NCI-H748 (cell line): ENCODE measurements at regions not wholly inside any gene's neighbourhood (a gene's known extent, or its start where the extent isn't known, plus 50 kb on each side); places are given as distances from the start of the nearest gene placed in this dataset.

ENCODE experiments used
- DNase-seq: peaks from one replicate; lab custom pipeline; 2025; ENCODE audit not compliant: unreplicated experiment; lab: John Stamatoyannopoulos, UW

GRCh38 chr4:1479454-1479853 is 73.2 kb upstream of the NKX1-1 start:
- DNase-seq, result no peak

- no peak for DNase-seq
Measured at GRCh38 chr4:1478766-1479355, 72.6 kb upstream of the NKX1-1 start.

DNA sequence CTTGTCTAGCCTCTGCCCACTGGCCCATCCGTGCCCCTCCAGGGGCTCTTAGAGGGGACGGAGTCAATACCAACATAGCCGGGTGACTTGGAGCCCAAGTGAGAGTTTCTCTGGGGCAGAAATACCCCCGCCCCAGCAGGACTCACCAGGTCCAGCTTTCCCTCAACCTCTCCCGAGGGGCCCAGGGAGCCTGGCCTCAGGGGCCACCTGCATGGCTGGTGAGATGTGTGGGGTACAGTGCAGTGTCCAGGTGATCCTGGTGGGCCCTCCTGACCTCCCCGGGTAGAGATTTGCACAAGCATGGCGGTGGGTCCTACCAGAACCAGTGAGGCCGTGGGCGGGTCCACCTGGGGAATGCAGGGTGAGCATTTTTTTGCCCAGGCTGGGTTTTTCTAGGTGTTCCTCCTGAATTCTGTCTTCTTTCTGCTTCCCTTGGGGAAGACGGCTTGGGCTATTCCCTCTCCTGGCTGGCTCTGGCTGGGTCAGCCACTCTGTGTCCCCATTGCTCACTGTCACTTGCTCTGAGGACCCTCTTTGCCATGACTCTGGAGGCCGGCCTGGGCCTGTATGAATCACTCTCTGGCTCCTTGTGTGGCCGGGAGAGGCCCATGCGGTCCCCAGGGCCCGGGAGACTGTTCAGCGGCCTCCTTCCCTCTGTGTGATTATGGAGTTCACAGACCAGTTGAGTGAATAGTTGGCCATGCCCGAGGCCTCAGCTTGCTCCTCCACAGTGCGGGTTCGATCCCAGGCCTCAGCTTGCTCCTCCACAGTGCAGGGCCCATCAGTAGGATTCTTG is 71.0 kb upstream of the NKX1-1 start:
- no peak for DNase-seq

DNA sequence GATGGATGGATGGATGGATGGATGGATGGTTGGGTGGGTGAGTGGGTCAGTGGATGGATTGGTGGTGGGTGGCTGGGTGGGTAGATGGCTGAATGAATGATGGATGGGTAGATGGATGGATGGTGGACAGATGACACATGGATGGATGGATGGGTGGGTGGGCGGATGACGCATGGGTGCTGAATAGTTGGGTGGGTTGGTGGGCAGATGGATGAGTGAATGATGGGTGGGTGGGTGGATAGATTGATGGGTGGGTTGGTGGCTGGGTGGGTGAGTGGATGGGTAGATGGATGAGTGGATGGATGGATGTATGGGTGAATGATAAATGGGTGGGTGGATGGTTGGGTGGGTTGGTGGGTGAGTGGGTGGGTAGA is 69.9 kb upstream of the NKX1-1 start:
- no peak for DNase-seq

GRCh38 chr4:1475277-1476139 is 69.3 kb upstream of the NKX1-1 start:
- DNase-seq, result no peak

DNA sequence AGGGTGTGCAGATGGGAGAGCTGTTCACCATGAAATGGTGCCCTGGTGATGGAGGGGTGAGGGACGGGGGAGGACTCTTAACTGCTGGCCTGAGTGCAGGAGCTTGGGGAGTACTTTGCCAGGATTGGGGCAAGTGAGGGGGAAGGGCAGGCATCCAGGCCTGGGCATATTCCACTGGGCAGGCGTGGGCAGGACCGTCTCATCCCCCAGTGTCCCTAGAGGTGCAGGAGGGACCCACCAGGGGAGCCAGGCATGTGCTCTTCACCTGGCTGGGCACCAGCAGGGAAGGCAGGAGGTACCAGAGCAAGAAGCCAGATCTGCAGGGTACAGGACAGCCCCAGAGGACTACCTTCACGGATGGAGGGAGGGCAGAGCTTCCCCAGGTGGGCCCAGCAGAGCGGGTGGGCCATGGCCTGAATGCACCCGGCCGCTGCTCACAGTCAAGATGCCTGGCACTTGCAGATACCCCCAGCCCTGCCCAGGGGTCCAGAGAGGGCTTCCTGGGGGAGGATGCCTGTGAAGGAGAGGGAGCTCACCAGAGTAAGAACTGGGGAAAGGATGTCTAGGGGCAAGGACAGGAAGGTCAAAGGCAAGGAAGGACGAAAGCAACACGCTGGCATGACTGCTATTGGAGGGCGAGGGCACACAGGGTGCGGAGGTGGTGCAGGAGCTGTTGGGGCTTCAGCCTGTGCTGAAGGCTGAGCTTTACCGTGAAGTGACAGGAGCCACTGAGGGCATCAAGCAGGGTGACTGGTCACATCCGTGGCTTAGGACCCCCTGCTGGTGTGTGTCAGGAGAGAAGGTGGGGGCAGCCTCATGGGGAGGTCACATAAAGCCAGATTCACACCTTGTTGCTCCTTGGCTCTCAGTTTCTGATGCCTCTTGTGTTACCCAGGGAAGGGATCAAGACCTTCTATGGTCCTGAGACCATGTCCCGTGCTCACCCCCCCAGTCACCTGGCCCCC is 68.2 kb upstream of the NKX1-1 start:
- no peak for DNase-seq

- DNase-seq, result no peak
Measured at GRCh38 chr4:1473718-1474117, 67.5 kb upstream of the NKX1-1 start.

DNA sequence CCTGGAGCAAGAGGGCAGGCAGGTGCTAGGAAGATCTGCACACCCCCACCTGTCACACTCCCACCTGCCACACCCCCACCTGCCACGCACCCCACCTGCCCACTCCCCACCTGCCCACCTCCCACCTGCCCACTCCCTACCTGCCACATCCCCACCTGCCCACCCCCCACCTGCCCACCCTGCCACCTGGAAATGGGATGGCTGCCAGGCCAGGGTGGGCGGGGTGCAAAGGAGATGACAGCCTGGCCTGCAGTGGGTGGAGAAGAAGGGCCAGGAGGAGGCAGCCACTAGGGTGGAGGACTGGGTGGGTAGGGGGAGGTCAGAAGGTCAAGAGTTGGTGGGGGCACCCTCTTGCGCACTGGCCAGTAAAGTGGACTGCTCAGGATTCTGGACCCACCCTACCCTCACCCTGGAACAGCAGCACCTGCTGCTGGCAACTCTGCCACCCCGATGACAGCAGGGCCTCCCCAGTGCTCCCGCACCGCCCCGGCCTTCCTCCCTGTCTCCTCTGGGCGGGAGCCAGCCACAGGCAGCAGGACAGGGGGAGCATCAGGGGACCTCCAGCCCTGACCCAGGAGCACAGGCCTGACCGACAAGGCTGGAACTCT is 66.8 kb upstream of the NKX1-1 start:
- no peak for DNase-seq

- no peak for DNase-seq
Measured at GRCh38 chr4:1472148-1472797, 66.0 kb upstream of the NKX1-1 start.

- DNase-seq, result no peak
Measured at GRCh38 chr4:1471443-1472147, 65.4 kb upstream of the NKX1-1 start.

- no peak for DNase-seq
Measured at GRCh38 chr4:1470816-1471442, 64.7 kb upstream of the NKX1-1 start.

GRCh38 chr4:1470393-1470670 is 64.1 kb upstream of the NKX1-1 start:
- no peak for DNase-seq

- DNase-seq, result no peak
Measured at GRCh38 chr4:1469607-1470392, 63.6 kb upstream of the NKX1-1 start.

GRCh38 chr4:1469043-1469442 is 62.8 kb upstream of the NKX1-1 start:
- DNase-seq, result no peak

DNA sequence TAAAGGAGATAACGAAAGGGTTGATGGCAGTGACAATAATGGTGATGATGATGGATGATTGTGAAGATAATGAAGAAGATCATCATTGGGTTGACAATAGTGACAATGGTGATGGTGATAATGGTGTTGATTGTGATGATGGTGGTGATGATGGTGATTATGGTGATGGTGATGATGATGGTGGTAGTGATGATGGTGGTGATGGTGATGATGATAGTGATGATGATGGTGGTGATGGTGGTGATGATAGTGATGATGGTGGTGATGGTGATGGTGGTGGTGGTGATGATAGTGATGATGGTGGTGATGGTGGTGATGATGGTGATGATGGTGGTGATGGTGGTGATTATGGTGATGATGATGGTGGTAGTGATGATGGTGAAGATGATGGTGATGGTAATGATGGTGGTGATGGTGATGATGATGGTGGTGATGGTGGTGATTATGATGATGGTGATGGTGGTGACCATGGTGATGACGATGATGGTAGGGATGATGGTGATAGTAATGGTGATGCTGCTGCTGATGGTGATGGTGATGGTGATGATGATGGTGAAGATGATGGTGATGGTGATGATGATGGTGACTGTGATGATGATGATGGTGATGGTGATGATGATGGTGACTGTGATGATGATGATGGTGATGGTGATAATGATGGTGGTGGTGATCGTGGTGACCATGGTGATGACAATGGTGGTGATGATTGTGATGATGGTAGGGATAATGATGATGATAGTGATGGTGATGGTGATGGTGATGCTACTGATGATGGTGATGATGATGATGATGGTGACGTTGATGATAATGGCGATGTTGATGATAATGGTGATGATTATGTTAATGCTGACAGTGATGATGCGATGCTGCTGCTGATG is 61.6 kb upstream of the NKX1-1 start:
- no peak for DNase-seq

DNA sequence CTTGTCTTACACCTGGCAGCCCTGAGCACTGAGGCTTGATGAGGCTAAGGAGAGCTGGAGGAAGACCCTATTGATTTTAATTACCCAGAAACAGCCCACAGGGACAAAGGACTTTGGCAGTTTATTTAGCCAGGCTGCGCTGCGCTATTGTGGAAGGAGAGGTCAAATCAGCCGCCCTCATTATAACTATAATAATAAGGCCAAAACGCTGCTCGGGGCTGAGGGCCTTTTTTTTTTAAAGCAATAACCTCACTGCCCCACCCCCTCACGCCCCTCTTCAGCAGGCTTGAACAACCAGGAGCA is 60.6 kb upstream of the NKX1-1 start:
- no peak for DNase-seq

DNA sequence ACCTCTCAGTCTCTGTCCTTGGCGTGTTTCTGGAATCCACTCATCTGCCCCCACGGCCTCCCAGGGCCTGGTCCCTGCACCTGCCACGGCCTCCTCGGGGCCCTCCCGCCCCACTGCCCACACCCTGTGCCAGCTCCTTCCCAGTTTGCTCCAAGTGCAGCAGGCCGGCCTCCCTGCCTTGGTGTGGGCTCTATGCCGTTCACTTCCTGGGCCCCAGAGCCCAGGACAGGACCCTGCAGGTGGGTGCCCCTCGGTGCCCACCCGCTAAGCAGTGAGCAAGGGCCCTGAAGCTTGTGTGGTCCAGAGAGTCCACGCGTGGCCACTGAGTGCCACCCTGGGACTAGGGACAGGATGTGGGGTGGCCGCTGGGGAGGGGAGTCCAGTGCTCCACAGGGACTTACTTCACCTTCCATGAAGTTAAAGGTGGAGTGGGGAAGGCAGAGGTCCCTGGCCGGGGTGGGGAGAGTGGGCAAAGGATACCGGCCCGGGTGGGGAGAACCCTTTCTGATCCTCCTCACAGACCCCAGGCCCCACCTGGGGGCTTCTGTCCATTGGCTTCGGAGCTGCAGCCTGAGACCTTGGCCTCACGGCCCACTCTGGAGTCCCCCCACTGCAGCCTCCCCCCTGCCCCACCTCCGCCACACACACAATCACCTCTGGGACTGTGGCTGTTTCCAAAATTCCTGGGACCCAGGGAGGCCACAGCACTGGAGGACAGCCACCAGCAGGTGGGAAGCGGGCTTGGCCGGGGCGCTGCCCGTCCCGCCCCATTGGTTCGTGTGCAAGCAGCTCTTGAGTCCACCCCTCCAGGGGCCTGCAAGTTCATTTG is 60.0 kb upstream of the NKX1-1 start:
- DNase-seq, result no peak
